ENCODE measurements at regions not wholly inside any gene's neighbourhood (a gene's known extent, or its start where the extent isn't known, plus 50 kb on each side); places are given as distances from the start of the nearest gene placed in this dataset.

DNA sequence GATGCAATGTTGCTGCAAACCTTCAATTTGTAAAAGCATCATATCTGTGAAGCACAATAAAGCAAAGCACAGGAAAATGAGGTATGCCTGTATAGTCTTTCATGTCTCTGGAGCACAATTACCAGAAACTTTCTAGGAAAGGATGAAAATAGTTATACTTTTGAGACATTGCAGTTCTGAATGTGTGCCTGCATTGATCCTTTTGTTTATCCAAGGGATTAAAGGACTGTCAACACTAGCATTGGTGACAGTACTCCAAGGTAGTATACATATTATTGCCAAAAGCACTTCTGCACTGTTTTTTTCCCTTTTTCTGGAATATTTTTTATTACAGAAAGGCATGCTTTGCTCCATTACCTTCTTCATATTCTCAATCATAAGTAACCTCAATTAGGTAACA, 476.0 kb downstream of the GABRG1 start:
- Histone ChIP-seq H3K9ac (ENCODE audit: low read length) (no peak overlapping the region), H3K9me3 (ENCODE audit: control insufficient read depth, insufficient read depth, low read depth, low read length) (no peaks in the 10 kb centered on the region), H3K4me1 (ENCODE audit: control insufficient read depth, insufficient read depth, low read length) (no peaks in the 10 kb centered on the region), H3K27ac (ENCODE audit: low read depth, low read length) (no peak overlapping the region), H3K4me3 (ENCODE audit: low read depth, low read length) (no peak overlapping the region), H3K36me3 (ENCODE audit: control insufficient read depth, insufficient read depth, low read length) (no peaks in the 10 kb centered on the region), H3K27me3 (ENCODE audit: control insufficient read depth, insufficient read depth, low read length) (no peaks in the 10 kb centered on the region)

DNA sequence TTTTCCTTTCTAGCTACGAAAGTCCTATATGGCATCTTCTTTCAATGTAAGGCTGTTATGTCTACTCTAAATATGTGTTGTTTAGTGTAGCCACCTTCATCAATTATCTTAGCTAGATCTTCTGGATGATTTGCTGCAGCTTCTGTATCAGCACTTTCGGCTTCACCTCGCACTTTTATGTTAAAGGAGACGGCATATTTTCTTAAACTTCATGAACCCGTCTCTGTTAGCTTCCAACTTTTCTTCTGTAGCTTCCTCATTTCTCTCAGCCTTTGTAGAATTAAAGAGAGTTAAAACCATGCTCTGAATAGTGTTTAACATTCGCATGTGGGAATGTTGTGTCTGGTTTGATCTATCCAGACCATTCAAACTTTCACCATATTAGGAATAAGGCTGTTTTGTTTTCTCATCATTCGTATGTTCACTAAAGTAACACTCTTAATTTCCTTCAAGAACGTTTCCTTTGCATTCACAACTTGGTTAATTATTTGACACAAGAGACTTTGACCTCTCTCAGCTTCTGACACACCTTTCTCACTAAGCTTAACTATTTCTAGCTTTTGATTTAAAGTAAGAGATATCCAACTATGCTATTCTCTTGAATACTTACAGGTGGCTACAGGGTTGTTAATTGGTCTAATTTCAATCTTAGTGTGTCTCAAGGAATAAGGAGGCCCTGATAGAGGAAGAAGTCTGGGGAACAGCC, 476.8 kb downstream of the GABRG1 start:
- Histone ChIP-seq H3K9ac (ENCODE audit: low read length) (no peak overlapping the region), H3K27ac (ENCODE audit: low read depth, low read length) (no peak overlapping the region), H3K36me3 (ENCODE audit: control insufficient read depth, insufficient read depth, low read length) (no peaks in the 10 kb centered on the region), H3K4me1 (ENCODE audit: control insufficient read depth, insufficient read depth, low read length) (no peaks in the 10 kb centered on the region), H3K27me3 (ENCODE audit: control insufficient read depth, insufficient read depth, low read length) (no peaks in the 10 kb centered on the region), H3K9me3 (ENCODE audit: control insufficient read depth, insufficient read depth, low read depth, low read length) (no peaks in the 10 kb centered on the region), H3K4me3 (ENCODE audit: low read depth, low read length) (no peak overlapping the region)

DNA sequence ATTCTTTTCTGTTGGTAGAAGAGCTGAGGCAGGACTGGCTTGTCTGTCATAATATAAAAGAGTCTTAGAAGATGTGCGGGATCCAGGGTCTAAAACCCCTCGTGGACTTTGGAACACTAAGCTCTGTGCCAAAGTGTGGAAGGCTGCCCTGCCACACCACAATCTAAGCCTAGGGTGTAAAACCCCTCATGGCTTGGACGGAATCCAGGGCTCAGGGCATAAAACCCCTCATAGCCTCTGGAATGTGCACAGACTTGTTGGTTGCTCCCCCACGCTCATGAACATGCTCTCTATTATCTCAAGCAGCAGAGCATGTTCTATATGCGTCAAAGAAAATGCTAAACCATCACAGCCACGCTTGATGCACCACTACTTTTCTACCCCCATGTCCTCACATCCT, 483.6 kb downstream of the GABRG1 start:
- H3K27me3 ChIP-seq (ENCODE audit: control insufficient read depth, insufficient read depth, low read length): no peaks in the 10 kb centered on the region
- no peak overlapping the region for H3K4me3 ChIP-seq (ENCODE audit: low read depth, low read length)
- H3K36me3 ChIP-seq (ENCODE audit: control insufficient read depth, insufficient read depth, low read length): no peaks in the 10 kb centered on the region
- no peaks in the 10 kb centered on the region for H3K4me1 ChIP-seq (ENCODE audit: control insufficient read depth, insufficient read depth, low read length)
- H3K9ac ChIP-seq (ENCODE audit: low read length): no peak overlapping the region
- no peak overlapping the region for H3K27ac ChIP-seq (ENCODE audit: low read depth, low read length)
- H3K9me3 ChIP-seq (ENCODE audit: control insufficient read depth, insufficient read depth, low read depth, low read length): no peaks in the 10 kb centered on the region

DNA sequence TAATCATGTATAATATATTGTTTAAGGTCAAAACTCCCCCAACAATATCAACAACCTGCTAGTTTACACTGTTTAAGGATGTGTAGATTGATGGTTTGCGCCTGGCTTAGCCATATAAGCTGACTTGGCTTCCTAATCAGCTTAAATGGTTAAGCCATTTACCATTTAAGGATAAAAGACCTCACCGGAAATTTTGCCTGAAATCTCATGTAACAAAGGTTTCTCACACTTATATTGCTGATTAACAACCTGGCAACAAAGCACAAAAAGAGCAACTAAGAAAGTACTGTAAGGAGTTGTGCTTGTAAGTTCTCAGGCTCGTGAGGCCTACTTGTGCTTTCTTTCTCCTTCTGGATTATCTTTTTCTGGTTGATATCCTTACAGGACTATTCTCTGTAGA, 485.2 kb downstream of the GABRG1 start:
- no peak overlapping the region for H3K4me3 ChIP-seq (ENCODE audit: low read depth, low read length)
- no peaks in the 10 kb centered on the region for H3K27me3 ChIP-seq (ENCODE audit: control insufficient read depth, insufficient read depth, low read length)
- H3K36me3 ChIP-seq (ENCODE audit: control insufficient read depth, insufficient read depth, low read length): no peaks in the 10 kb centered on the region
- no peak overlapping the region for H3K9ac ChIP-seq (ENCODE audit: low read length)
- H3K4me1 ChIP-seq (ENCODE audit: control insufficient read depth, insufficient read depth, low read length): no peaks in the 10 kb centered on the region
- no peak overlapping the region for H3K27ac ChIP-seq (ENCODE audit: low read depth, low read length)
- no peaks in the 10 kb centered on the region for H3K9me3 ChIP-seq (ENCODE audit: control insufficient read depth, insufficient read depth, low read depth, low read length)

DNA sequence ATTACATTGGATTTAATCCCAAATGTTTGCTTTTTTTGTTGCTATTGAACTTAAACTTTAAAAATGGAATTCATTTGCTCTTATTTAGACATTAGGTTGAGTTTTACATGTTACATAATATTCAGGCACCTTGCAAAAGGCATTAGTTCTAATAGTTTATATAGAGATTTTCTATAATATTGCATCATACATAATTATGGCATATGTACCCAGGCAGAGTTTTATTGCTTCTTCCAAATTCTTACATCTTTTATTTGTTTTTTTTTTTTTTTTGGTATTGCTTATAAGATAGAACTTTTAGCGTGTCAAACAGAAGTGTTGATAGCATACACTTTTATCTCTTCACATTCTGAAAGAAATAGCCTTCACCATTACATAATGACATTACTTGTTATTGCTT, 487.7 kb downstream of the GABRG1 start:
- H3K4me3 ChIP-seq (ENCODE audit: low read depth, low read length): no peak overlapping the region
- H3K9ac ChIP-seq (ENCODE audit: low read length): no peak overlapping the region
- no peaks in the 10 kb centered on the region for H3K9me3 ChIP-seq (ENCODE audit: control insufficient read depth, insufficient read depth, low read depth, low read length)

DNA sequence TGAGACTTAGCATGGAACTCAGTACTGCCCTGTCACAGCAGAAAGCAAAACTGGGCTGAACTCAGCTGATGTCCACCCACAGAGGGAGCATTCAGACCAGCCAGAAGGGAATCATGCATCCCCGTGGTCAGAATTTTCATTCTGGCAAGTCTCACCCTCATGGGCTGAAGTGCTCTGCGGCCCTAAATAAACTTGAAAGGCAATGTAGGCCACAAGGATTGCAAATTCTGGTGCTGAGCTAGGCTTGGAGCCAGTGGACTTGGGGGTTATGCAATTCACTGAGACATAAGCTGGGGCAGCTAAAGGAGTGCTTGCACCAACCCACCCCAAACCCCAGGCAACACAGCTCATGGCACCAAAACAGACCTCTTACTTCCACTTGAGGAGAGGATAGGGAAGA, 494.1 kb downstream of the GABRG1 start:
- Histone ChIP-seq H3K36me3 (ENCODE audit: control insufficient read depth, insufficient read depth, low read length) (no peaks in the 10 kb centered on the region), H3K4me1 (ENCODE audit: control insufficient read depth, insufficient read depth, low read length) (no peaks in the 10 kb centered on the region), H3K27ac (ENCODE audit: low read depth, low read length) (no peak overlapping the region), H3K27me3 (ENCODE audit: control insufficient read depth, insufficient read depth, low read length) (no peaks in the 10 kb centered on the region), H3K9ac (ENCODE audit: low read length) (no peak overlapping the region), H3K9me3 (ENCODE audit: control insufficient read depth, insufficient read depth, low read depth, low read length) (no peaks in the 10 kb centered on the region), H3K4me3 (ENCODE audit: low read depth, low read length) (no peak overlapping the region)

More for the DNA sequence above, 487.7 kb downstream of the GABRG1 start:
- Histone ChIP-seq H3K4me1 (ENCODE audit: control insufficient read depth, insufficient read depth, low read length) (no peaks in the 10 kb centered on the region), H3K27ac (ENCODE audit: low read depth, low read length) (no peak overlapping the region), H3K36me3 (ENCODE audit: control insufficient read depth, insufficient read depth, low read length) (no peaks in the 10 kb centered on the region), H3K27me3 (ENCODE audit: control insufficient read depth, insufficient read depth, low read length) (no peaks in the 10 kb centered on the region)

DNA sequence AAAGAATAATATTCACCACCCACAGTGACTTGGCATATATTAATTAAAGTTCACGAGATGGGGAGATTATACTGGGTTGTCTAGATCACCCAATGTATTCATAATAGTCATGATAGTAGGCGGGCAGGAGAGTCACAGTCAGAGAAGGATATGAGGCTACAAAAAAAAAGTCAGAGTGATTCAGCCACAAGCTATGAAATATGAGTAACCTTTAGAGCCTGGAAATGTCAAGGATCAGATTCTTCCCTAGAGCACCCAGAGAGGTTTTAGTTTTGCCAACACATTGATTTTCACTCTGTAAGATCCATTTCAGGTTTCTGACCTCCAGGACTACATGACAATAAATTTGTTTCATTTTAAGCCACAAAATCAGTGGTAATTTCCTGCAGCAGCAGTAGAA, 501.9 kb downstream of the GABRG1 start:
- Histone ChIP-seq H3K4me3 (ENCODE audit: low read depth, low read length) (no peak overlapping the region), H3K4me1 (ENCODE audit: control insufficient read depth, insufficient read depth, low read length) (no peaks in the 10 kb centered on the region), H3K9ac (ENCODE audit: low read length) (no peak overlapping the region), H3K27ac (ENCODE audit: low read depth, low read length) (no peak overlapping the region), H3K36me3 (ENCODE audit: control insufficient read depth, insufficient read depth, low read length) (no peaks in the 10 kb centered on the region), H3K27me3 (ENCODE audit: control insufficient read depth, insufficient read depth, low read length) (no peaks in the 10 kb centered on the region), H3K9me3 (ENCODE audit: control insufficient read depth, insufficient read depth, low read depth, low read length) (no peaks in the 10 kb centered on the region)

DNA sequence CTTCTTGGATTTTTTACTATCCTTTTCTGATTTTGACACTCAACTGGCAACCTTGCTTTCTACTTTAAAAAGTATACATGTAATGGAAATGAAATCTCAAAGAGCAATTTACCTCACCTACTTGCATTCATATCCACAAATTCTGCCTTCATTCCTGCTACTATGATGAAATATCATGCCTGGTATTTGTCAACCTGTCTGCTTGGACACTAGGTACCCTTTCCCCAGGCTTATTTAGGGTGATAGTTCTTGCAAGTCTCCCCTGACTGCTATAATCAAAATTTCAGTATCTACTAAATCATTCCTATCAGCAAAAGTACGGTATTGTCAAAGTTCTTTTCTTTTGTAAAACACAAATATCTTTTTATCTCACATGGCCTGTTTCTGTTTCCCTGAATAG, 503.0 kb downstream of the GABRG1 start:
- no peak overlapping the region for H3K27ac ChIP-seq (ENCODE audit: low read depth, low read length)
- no peaks in the 10 kb centered on the region for H3K36me3 ChIP-seq (ENCODE audit: control insufficient read depth, insufficient read depth, low read length)
- no peak overlapping the region for H3K4me3 ChIP-seq (ENCODE audit: low read depth, low read length)
- no peaks in the 10 kb centered on the region for H3K27me3 ChIP-seq (ENCODE audit: control insufficient read depth, insufficient read depth, low read length)
- H3K9me3 ChIP-seq (ENCODE audit: control insufficient read depth, insufficient read depth, low read depth, low read length): no peaks in the 10 kb centered on the region
- H3K4me1 ChIP-seq (ENCODE audit: control insufficient read depth, insufficient read depth, low read length): no peaks in the 10 kb centered on the region
- no peak overlapping the region for H3K9ac ChIP-seq (ENCODE audit: low read length)

DNA sequence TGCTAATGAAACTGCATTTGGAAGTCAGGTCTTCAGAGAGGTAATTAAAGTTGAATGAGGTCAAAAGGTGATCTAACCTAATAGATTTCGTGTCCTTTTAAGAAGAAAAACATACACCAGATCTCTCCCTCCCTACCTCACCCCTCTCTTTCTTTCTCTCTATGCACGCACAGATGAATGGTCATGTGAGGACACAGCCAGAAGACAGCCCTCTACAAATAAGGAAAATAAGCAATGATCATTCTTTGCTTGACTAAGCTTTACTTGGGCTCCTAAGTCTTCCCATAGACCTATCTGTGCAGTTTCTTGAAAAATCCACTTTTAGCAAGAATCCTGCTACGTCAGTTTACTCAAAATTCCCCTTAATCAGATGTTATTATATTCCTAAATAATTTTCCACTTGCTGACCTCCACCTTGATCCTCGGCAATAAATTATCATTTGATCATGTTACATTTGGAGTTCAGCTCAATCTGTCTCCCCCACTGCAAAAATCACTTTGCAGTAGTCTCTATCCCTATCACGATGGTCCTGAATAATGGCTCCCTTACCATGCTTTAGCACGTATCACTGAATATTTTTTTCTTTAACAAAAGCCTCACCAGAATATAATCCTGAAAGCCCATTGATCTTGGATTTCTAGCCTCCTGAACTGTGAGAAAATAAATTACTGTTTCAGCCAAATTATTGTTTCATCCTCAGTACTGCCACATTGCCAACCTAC, 527.3 kb downstream of the GABRG1 start:
- Histone ChIP-seq H3K4me3 (ENCODE audit: low read depth, low read length) (no peak overlapping the region), H3K27ac (ENCODE audit: low read depth, low read length) (no peak overlapping the region), H3K9ac (ENCODE audit: low read length) (no peak overlapping the region), H3K4me1 (ENCODE audit: control insufficient read depth, insufficient read depth, low read length) (peaks cover 4% of the 10 kb centered on the region; the same call in 1 of the 2 replicates), H3K36me3 (ENCODE audit: control insufficient read depth, insufficient read depth, low read length) (no peaks in the 10 kb centered on the region), H3K27me3 (ENCODE audit: control insufficient read depth, insufficient read depth, low read length) (no peaks in the 10 kb centered on the region), H3K9me3 (ENCODE audit: control insufficient read depth, insufficient read depth, low read depth, low read length) (no peaks in the 10 kb centered on the region)

DNA sequence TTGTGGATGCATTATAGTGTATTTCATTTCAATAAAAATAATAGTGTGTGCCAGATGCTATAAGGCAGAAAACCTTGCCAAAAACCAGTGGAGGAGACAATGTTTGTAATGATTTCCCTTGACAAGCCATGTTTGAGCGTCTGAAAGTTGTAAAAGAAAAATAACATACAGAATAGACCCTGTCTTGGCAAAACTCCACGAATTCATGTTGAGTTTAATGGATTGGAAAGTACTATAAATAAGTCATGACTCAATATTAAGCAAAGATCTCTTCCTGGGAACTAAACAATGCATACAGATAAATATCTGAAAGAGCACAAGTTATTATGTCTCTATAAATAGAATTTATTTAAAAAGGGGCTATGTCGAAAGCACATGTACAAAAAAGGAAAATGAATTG, 543.5 kb downstream of the GABRG1 start:
- no peak overlapping the region for H3K9ac ChIP-seq (ENCODE audit: low read length)
- H3K27ac ChIP-seq (ENCODE audit: low read depth, low read length): no peak overlapping the region
- no peaks in the 10 kb centered on the region for H3K4me1 ChIP-seq (ENCODE audit: control insufficient read depth, insufficient read depth, low read length)
- H3K27me3 ChIP-seq (ENCODE audit: control insufficient read depth, insufficient read depth, low read length): no peaks in the 10 kb centered on the region
- H3K36me3 ChIP-seq (ENCODE audit: control insufficient read depth, insufficient read depth, low read length): no peaks in the 10 kb centered on the region
- no peaks in the 10 kb centered on the region for H3K9me3 ChIP-seq (ENCODE audit: control insufficient read depth, insufficient read depth, low read depth, low read length)
- H3K4me3 ChIP-seq (ENCODE audit: low read depth, low read length): no peak overlapping the region

DNA sequence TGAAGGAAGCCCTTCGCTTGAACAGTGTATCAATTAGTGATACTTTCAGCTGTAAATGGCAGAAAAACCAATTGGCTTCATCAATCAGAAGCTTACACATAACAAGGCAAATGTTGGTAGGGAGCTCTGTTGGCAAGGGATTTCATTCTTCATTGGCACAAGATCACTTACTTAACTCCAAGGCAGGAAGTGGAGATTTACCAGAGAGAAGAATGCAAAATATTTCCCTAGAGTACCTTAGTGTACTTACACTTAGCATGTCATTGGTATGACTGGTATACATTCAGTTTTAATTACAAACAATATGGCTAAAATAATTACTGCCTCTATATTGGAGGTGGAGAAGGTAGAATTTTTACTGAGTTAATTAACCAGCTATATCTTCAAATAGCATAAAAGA, 545.0 kb downstream of the GABRG1 start:
- Histone ChIP-seq H3K27ac (ENCODE audit: low read depth, low read length) (no peak overlapping the region), H3K4me3 (ENCODE audit: low read depth, low read length) (no peak overlapping the region), H3K27me3 (ENCODE audit: control insufficient read depth, insufficient read depth, low read length) (no peaks in the 10 kb centered on the region), H3K9me3 (ENCODE audit: control insufficient read depth, insufficient read depth, low read depth, low read length) (no peaks in the 10 kb centered on the region), H3K9ac (ENCODE audit: low read length) (no peak overlapping the region), H3K4me1 (ENCODE audit: control insufficient read depth, insufficient read depth, low read length) (no peaks in the 10 kb centered on the region), H3K36me3 (ENCODE audit: control insufficient read depth, insufficient read depth, low read length) (no peaks in the 10 kb centered on the region)
